ENCODE measurements at regions not wholly inside any gene's neighbourhood (a gene's known extent, or its start where the extent isn't known, plus 50 kb on each side); places are given as distances from the start of the nearest gene placed in this dataset.

DNA sequence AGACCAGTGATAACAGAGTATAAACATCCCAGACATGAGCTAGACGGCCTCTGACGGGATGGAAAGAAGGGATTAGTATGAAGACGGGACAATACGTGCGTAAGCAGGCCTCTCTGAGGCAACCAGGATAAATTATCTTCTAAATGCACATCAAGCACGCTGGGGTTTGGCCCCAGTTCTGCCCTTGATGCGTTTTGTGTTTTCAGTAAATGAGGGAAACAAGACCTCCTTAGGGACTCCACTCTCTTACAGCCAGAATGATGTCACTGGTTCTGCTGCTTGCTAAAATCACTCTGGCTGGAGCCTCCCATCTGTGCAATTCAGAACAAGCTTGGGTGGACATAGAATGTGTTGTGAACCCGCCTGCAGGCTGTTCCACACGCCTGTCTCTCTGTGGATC is 156.0 kb upstream of the MCTP2 start:
- TF ChIP-seq, protein P1, sequence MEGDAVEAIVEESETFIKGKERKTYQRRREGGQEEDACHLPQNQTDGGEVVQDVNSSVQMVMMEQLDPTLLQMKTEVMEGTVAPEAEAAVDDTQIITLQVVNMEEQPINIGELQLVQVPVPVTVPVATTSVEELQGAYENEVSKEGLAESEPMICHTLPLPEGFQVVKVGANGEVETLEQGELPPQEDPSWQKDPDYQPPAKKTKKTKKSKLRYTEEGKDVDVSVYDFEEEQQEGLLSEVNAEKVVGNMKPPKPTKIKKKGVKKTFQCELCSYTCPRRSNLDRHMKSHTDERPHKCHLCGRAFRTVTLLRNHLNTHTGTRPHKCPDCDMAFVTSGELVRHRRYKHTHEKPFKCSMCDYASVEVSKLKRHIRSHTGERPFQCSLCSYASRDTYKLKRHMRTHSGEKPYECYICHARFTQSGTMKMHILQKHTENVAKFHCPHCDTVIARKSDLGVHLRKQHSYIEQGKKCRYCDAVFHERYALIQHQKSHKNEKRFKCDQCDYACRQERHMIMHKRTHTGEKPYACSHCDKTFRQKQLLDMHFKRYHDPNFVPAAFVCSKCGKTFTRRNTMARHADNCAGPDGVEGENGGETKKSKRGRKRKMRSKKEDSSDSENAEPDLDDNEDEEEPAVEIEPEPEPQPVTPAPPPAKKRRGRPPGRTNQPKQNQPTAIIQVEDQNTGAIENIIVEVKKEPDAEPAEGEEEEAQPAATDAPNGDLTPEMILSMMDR (conservative IDR thresholded peaks at IDR 0.05; ENCODE audit: low read depth, low read length) = no peak
- TF ChIP-seq POLR2A (IDR thresholded peaks at IDR 0.05; ENCODE audit: low read depth, low read length) (no peak), RFX5 (IDR thresholded peaks at IDR 0.05; ENCODE audit: low read depth, low read length) (no peak), SMC3 (IDR thresholded peaks at IDR 0.05; ENCODE audit: low read depth, low read length) (no peak), RAD21 (IDR thresholded peaks at IDR 0.05; ENCODE audit: low read length) (no peak), FOS (IDR thresholded peaks at IDR 0.05; ENCODE audit: low read depth, low read length) (no peak), MAFK (IDR thresholded peaks at IDR 0.05; ENCODE audit: low read depth, low read length) (no peak), CHD1 (IDR thresholded peaks at IDR 0.05; ENCODE audit: low read depth, low read length) (no peak)
- TF ChIP-seq, protein P2, sequence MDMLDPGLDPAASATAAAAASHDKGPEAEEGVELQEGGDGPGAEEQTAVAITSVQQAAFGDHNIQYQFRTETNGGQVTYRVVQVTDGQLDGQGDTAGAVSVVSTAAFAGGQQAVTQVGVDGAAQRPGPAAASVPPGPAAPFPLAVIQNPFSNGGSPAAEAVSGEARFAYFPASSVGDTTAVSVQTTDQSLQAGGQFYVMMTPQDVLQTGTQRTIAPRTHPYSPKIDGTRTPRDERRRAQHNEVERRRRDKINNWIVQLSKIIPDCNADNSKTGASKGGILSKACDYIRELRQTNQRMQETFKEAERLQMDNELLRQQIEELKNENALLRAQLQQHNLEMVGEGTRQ (IDR thresholded peaks at IDR 0.05; ENCODE audit: low read depth, low read length) = no peak
